ENCODE measurements at regions not wholly inside any gene's neighbourhood (a gene's known extent, or its start where the extent isn't known, plus 50 kb on each side); places are given as distances from the start of the nearest gene placed in this dataset.

GRCh38 chr6:2529211-2529719 lies 221.5 kb downstream of the MYLK4 start:
- Histone ChIP-seq H3K4me3 (ENCODE audit: low read depth, low read length) (no peak overlapping the region), H3K9me3 (ENCODE audit: control insufficient read depth, insufficient read depth, low read depth, low read length) (no peaks in the 10 kb centered on the region; the same call in 1 of the 2 replicates), H3K36me3 (ENCODE audit: control insufficient read depth in 2 of 2, insufficient read depth in 1 of 2, low read length in 2 of 2) (no peaks in the 10 kb centered on the region), H3K4me1 (ENCODE audit: control insufficient read depth, insufficient read depth, low read length) (no peaks in the 10 kb centered on the region), H3K27ac (ENCODE audit: extremely low read depth, low read depth, low read length) (no peak overlapping the region)
- ChIA-PET CTCF (interaction anchor here (0.7 kb wide), 1 partner anchor 933 kb away, joined by 3 read pairs; no protein-coding TSS in a partner anchor), POLR2A (no interaction called here)
- TF ChIP-seq ZNF521 (tag by site-specific recombination; IDR thresholded peaks at IDR 0.05), result no peak

DNA sequence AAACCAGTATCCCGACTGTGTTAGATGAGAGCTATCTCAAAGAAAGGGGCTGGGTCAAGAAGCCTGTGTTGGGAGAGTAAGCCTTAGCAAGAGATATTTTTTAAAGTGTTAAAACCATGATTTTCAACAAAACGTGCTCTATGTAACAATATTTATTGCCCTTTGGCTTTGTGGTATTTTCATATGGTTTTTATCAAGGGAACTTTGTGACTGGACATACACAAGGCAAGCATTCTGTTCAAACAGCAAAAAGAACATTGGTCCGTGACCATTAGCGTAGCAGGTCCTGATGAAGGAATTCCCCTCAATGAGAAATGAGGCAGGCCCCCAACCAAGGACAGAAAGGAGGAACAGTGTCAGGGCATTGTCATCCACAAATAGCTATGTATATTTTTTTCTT lies 222.6 kb downstream of the MYLK4 start:
- CTCF ChIA-PET, result interaction anchor here (0.6 to 1.5 kb wide), 3 partner anchors 9 to 107 kb away, joined by 3 to 5 read pairs (median 4); no protein-coding TSS in a partner anchor
- no peaks in the 10 kb centered on the region for H3K4me1 ChIP-seq (ENCODE audit: control insufficient read depth, insufficient read depth, low read length)
- no peak overlapping the region for H3K27ac ChIP-seq (ENCODE audit: extremely low read depth, low read depth, low read length)
- no peak for TF ChIP-seq ZFP41 (tag by site-specific recombination; IDR thresholded peaks at IDR 0.05; ENCODE audit: borderline replicate concordance)
- TF ChIP-seq EGR2 (tag by site-specific recombination; IDR thresholded peaks at IDR 0.05; ENCODE audit: low read depth), result no peak
- no peak for TF ChIP-seq TSHZ1 (tag by site-specific recombination; IDR thresholded peaks at IDR 0.05; ENCODE audit: borderline replicate concordance)
- no peak for TF ChIP-seq PRDM1 (tag by site-specific recombination; IDR thresholded peaks at IDR 0.05)
- TF ChIP-seq REST (tag by site-specific recombination; IDR thresholded peaks at IDR 0.05), result no peak
- no peak for TF ChIP-seq KLF7 (tag by site-specific recombination; IDR thresholded peaks at IDR 0.05; ENCODE audit: borderline replicate concordance)
- TF ChIP-seq ZNF571 (tag by site-specific recombination; IDR thresholded peaks at IDR 0.05), result no peak
- TF ChIP-seq ZNF514 (tag by site-specific recombination; IDR thresholded peaks at IDR 0.05), result no peak
- TF ChIP-seq ZNF624 (tag by site-specific recombination; IDR thresholded peaks at IDR 0.05), result no peak
- no peak for TF ChIP-seq ZNF76 (tag by site-specific recombination; IDR thresholded peaks at IDR 0.05; ENCODE audit: borderline replicate concordance, low read depth)
- TF ChIP-seq, protein P1, sequence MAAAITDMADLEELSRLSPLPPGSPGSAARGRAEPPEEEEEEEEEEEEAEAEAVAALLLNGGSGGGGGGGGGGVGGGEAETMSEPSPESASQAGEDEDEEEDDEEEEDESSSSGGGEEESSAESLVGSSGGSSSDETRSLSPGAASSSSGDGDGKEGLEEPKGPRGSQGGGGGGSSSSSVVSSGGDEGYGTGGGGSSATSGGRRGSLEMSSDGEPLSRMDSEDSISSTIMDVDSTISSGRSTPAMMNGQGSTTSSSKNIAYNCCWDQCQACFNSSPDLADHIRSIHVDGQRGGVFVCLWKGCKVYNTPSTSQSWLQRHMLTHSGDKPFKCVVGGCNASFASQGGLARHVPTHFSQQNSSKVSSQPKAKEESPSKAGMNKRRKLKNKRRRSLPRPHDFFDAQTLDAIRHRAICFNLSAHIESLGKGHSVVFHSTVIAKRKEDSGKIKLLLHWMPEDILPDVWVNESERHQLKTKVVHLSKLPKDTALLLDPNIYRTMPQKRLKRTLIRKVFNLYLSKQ (tag by site-specific recombination; IDR thresholded peaks at IDR 0.05; ENCODE audit: borderline replicate concordance), result no peak
- H3K36me3 ChIP-seq (ENCODE audit: control insufficient read depth in 2 of 2, insufficient read depth in 1 of 2, low read length in 2 of 2), result no peaks in the 10 kb centered on the region
- no peaks in the 10 kb centered on the region; the same call in 1 of the 2 replicates for H3K9me3 ChIP-seq (ENCODE audit: control insufficient read depth, insufficient read depth, low read depth, low read length)
- no peak overlapping the region for H3K4me3 ChIP-seq (ENCODE audit: low read depth, low read length)
- POLR2A ChIA-PET, result no interaction called here

DNA sequence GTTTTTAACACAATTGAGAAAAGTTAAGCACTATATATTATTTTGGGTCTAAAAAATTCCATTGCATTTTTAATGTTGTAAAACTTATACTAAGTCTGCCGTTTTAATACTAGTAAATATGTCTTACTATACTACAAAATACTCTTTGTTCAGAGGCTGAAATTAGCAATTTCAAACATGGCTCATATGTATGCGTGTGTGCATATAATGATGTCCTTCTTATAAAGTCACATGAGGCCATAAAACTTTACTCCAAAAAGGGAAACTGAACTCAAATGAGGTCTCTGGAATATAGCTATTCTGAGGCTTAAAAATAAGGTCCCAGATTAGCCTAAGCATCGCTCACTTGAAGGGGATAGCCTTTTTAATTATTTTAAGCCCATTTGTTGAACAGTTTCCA lies 224.0 kb downstream of the MYLK4 start:
- Histone ChIP-seq H3K4me1 (ENCODE audit: control insufficient read depth, insufficient read depth, low read length) (no peaks in the 10 kb centered on the region), H3K27ac (ENCODE audit: extremely low read depth, low read depth, low read length) (no peak overlapping the region), H3K4me3 (ENCODE audit: low read depth, low read length) (no peak overlapping the region), H3K36me3 (ENCODE audit: control insufficient read depth in 2 of 2, insufficient read depth in 1 of 2, low read length in 2 of 2) (no peaks in the 10 kb centered on the region), H3K9me3 (ENCODE audit: control insufficient read depth, insufficient read depth, low read depth, low read length) (no peaks in the 10 kb centered on the region; the same call in 1 of the 2 replicates)
- ChIA-PET CTCF (interaction anchor here (0.6 to 1.5 kb wide), 7 partner anchors 9 to 930 kb away, joined by 3 to 7 read pairs (median 4); no protein-coding TSS in a partner anchor), POLR2A (no interaction called here)
- TF ChIP-seq, protein P2, sequence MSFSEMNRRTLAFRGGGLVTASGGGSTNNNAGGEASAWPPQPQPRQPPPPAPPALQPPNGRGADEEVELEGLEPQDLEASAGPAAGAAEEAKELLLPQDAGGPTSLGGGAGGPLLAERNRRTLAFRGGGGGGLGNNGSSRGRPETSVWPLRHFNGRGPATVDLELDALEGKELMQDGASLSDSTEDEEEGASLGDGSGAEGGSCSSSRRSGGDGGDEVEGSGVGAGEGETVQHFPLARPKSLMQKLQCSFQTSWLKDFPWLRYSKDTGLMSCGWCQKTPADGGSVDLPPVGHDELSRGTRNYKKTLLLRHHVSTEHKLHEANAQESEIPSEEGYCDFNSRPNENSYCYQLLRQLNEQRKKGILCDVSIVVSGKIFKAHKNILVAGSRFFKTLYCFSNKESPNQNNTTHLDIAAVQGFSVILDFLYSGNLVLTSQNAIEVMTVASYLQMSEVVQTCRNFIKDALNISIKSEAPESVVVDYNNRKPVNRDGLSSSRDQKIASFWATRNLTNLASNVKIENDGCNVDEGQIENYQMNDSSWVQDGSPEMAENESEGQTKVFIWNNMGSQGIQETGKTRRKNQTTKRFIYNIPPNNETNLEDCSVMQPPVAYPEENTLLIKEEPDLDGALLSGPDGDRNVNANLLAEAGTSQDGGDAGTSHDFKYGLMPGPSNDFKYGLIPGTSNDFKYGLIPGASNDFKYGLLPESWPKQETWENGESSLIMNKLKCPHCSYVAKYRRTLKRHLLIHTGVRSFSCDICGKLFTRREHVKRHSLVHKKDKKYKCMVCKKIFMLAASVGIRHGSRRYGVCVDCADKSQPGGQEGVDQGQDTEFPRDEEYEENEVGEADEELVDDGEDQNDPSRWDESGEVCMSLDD (tag by site-specific recombination; IDR thresholded peaks at IDR 0.05), result no peak
- TF ChIP-seq ZNF239 (tag by site-specific recombination; IDR thresholded peaks at IDR 0.05), result no peak
